Parathyroid adenoma (tissue), 2 donors: ENCODE measurements at regions not wholly inside any gene's neighbourhood (a gene's known extent, or its start where the extent isn't known, plus 50 kb on each side); places are given as distances from the start of the nearest gene placed in this dataset.

Source experiments
- H2AFZ ChIP-seq: fragments of 300-600 bp; sonication (generic); one replicate; pipeline ENCODE4 v1.7.0; 2017; ENCODE audit warnings: antibody characterized with exemption, mild to moderate bottlenecking
- H3K27ac ChIP-seq: fragments of 300-600 bp; sonication (generic); one replicate; pipeline ENCODE4 v1.7.0; 2017
- H3K27me3 ChIP-seq: fragments of 300-600 bp; sonication (generic); one replicate; pipeline ENCODE4 v1.7.0; 2017; ENCODE audit warnings: low read length; ENCODE audit not compliant: control insufficient read depth, insufficient read depth
- H3K36me3 ChIP-seq: fragments of 300-600 bp; sonication (generic); one replicate; pipeline ENCODE4 v1.7.0; 2017; ENCODE audit warnings: low read length; ENCODE audit not compliant: control insufficient read depth, insufficient read depth
- H3K4me1 ChIP-seq: fragments of 300-600 bp; sonication (generic); one replicate; pipeline ENCODE4 v1.7.0; 2017; ENCODE audit warnings: control low read depth
- H3K4me2 ChIP-seq: fragments of 300-600 bp; sonication (generic); one replicate; pipeline ENCODE4 v1.7.0; 2017; ENCODE audit warnings: low read length
- H3K4me3 ChIP-seq: fragments of 300-600 bp; sonication (generic); one replicate; pipeline ENCODE4 v1.7.0; 2017; ENCODE audit warnings: low read depth, low read length
- H3K79me2 ChIP-seq: fragments of 300-600 bp; sonication (generic); one replicate; pipeline ENCODE4 v1.7.0; 2017; ENCODE audit warnings: control low read depth
- H3K9ac ChIP-seq: fragments of 300-600 bp; sonication (generic); one replicate; pipeline ENCODE4 v1.7.0; 2017; ENCODE audit warnings: mild to moderate bottlenecking
- H3K9me3 ChIP-seq: fragments of 300-600 bp; sonication (generic); one replicate; pipeline ENCODE4 v1.7.0; 2017; ENCODE audit warnings: low read length; ENCODE audit not compliant: control insufficient read depth
- TF ChIP-seq, protein P1 (sequence below): fragments of 300-600 bp; sonication (generic); IDR thresholded peaks from one replicate; pipeline ENCODE4 v1.7.0; 2017; ENCODE audit warnings: antibody characterized with exemption, mild to moderate bottlenecking
- donor health status: primary hyperparathyroidism.

DNA sequence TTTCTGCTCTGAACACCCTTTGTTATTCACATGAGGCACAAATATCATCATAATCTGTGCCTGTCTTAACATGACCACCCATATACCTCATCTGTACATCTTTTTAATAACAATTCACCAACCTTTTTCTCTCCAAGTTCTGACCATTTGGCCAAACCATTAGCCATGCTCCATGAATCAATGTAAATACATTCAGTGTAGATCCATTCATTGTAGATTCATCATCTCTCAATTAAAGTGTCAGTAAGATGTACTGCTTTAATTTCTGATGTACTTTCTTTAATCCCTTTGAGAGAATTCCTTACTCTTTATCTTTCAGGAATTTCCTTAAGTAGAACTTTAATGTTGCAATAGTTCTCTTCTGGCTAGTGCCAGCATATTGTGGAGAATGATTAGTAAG is 126.2 kb upstream of the LRRC7 start:
- no peaks in the 10 kb centered on the region for H3K9me3 ChIP-seq
- no peaks in the 10 kb centered on the region for H3K4me1 ChIP-seq
- no peaks in the 10 kb centered on the region for H3K79me2 ChIP-seq
- TF ChIP-seq, protein P1, sequence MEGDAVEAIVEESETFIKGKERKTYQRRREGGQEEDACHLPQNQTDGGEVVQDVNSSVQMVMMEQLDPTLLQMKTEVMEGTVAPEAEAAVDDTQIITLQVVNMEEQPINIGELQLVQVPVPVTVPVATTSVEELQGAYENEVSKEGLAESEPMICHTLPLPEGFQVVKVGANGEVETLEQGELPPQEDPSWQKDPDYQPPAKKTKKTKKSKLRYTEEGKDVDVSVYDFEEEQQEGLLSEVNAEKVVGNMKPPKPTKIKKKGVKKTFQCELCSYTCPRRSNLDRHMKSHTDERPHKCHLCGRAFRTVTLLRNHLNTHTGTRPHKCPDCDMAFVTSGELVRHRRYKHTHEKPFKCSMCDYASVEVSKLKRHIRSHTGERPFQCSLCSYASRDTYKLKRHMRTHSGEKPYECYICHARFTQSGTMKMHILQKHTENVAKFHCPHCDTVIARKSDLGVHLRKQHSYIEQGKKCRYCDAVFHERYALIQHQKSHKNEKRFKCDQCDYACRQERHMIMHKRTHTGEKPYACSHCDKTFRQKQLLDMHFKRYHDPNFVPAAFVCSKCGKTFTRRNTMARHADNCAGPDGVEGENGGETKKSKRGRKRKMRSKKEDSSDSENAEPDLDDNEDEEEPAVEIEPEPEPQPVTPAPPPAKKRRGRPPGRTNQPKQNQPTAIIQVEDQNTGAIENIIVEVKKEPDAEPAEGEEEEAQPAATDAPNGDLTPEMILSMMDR, result no peak
- no peak overlapping the region for H3K4me2 ChIP-seq
- H3K27me3 ChIP-seq, result no peaks in the 10 kb centered on the region
- no peak overlapping the region for H2AFZ ChIP-seq
- no peak overlapping the region for H3K4me3 ChIP-seq
- no peaks in the 10 kb centered on the region for H3K36me3 ChIP-seq
- no peak overlapping the region for H3K9ac ChIP-seq
- H3K27ac ChIP-seq, result no peak overlapping the region

DNA sequence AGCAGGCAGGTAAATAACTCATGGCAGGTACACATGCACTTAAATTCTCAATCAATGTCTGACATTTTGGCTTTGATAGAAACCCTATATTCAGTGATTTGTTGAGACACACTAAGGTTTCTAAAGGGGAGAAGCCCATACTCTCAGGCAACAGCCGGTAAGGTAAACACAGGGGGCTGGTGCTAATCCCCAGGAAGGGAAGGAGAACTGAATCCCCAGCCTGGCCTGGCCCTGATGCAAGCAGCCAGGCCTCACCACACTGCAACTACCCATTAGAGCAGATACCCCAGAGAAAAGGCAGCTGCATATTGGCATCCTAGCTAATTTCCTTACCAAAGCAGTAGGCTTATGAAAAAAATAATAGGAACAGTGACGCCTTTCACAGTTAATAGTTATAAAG is 116.5 kb upstream of the LRRC7 start:
- Histone ChIP-seq H3K79me2 (no peaks in the 10 kb centered on the region), H3K27ac (no peak overlapping the region), H3K9me3 (no peaks in the 10 kb centered on the region), H3K4me1 (no peaks in the 10 kb centered on the region), H3K4me3 (no peak overlapping the region), H3K27me3 (no peaks in the 10 kb centered on the region), H3K36me3 (no peaks in the 10 kb centered on the region), H3K4me2 (no peak overlapping the region), H3K9ac (no peak overlapping the region), H2AFZ (no peak overlapping the region)
- TF ChIP-seq, protein P1, result no peak

DNA sequence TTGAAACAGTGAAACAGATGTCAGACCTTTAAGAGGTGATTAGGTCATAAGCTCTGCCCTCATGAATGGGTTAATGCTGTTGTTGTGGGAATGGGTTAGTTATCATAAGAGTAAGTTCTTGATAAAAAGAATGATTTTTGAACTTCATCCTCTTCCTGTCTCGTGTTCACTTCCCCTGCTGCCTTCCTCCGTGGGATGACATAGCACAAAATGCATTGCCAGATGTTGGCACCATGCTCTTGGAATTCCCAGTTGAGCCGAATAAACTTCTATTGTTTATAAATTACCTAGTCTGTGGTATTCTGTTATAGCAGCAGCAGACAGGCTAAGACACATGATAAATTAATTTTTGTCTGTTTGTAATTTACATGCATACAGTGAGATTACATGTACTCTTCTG is 112.0 kb upstream of the LRRC7 start:
- Histone ChIP-seq H3K79me2 (no peaks in the 10 kb centered on the region), H3K27me3 (no peaks in the 10 kb centered on the region), H2AFZ (no peak overlapping the region), H3K4me2 (no peak overlapping the region), H3K36me3 (no peaks in the 10 kb centered on the region), H3K9ac (no peak overlapping the region), H3K4me3 (no peak overlapping the region), H3K27ac (no peak overlapping the region), H3K9me3 (no peaks in the 10 kb centered on the region), H3K4me1 (no peaks in the 10 kb centered on the region)
- TF ChIP-seq, protein P1, result no peak

DNA sequence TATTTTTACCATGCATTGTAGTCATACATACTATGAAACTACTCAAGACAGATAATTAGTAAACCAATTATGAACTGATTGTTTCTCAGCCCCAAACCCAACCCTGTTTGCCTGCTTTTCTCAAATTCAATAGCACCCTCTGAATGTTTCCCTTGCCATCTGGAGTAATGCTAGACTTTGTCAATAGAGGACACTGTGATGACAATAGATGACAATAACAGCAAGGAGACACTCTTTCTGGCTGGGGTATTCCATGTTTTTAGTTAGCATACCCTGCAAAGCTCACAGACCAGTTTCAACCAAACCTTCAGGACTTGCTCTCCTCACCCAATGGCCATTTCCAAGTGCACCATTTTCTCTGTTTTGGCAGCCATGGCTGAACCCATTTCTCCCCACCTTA is 108.5 kb upstream of the LRRC7 start:
- no peaks in the 10 kb centered on the region for H3K27me3 ChIP-seq
- H3K4me1 ChIP-seq, result no peaks in the 10 kb centered on the region
- H3K9me3 ChIP-seq, result no peaks in the 10 kb centered on the region
- H3K36me3 ChIP-seq, result no peaks in the 10 kb centered on the region
- no peak overlapping the region for H3K4me2 ChIP-seq
- H2AFZ ChIP-seq, result no peak overlapping the region
- TF ChIP-seq, protein P1, result no peak
- no peaks in the 10 kb centered on the region for H3K79me2 ChIP-seq
- no peak overlapping the region for H3K9ac ChIP-seq
- H3K27ac ChIP-seq, result no peak overlapping the region
- H3K4me3 ChIP-seq, result no peak overlapping the region

DNA sequence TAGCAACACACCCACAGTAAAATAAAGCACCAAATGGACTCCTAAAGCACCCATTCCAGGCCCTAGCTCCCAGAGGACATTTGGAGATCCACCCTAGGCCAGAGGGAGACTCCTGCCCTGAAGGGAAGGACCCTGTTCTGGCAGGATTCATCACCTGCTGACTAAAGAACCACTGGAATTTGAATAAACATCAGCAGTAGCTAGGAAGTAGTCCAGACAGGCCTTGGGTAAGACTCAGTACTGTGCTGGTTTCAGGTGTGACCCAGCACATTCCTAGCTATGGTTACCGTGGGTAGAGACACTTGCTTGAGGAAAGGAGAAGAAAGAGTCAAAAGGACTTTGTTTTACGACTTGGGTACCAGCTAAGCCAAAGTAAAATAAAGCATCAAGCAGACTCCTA is 92.7 kb upstream of the LRRC7 start:
- H3K9me3 ChIP-seq, result no peaks in the 10 kb centered on the region
- H3K27me3 ChIP-seq, result no peaks in the 10 kb centered on the region

More for the DNA sequence above, 92.7 kb upstream of the LRRC7 start:
- no peak overlapping the region for H3K4me2 ChIP-seq
- no peak overlapping the region for H3K4me3 ChIP-seq
- no peak overlapping the region for H3K9ac ChIP-seq
- no peaks in the 10 kb centered on the region for H3K36me3 ChIP-seq
- no peaks in the 10 kb centered on the region for H3K4me1 ChIP-seq
- H3K79me2 ChIP-seq, result no peaks in the 10 kb centered on the region
- no peak overlapping the region for H2AFZ ChIP-seq
- no peak overlapping the region for H3K27ac ChIP-seq
- TF ChIP-seq, protein P1, result no peak
